Stimulated activated CD8-positive, alpha-beta memory T cell treated with anti-CD3 and anti-CD28 coated beads, Interleukin-12 subunit alpha, Interleukin-12 subunit beta, amount 100 ng/mL, for 24 hours (primary cell): ENCODE measurements at regions not wholly inside any gene's neighbourhood (a gene's known extent, or its start where the extent isn't known, plus 50 kb on each side); places are given as distances from the start of the nearest gene placed in this dataset.

Experiments used
- DNase-seq: peaks from one replicate; pipeline ENCODE4 v3.0.0-alpha.2; 2020; ENCODE audit errors: extremely low read depth

- DNase-seq = no peak
These were observed 565.1 kb downstream of the NPHP4 start for GRCh38 chr1:5427026-5427613.

DNA sequence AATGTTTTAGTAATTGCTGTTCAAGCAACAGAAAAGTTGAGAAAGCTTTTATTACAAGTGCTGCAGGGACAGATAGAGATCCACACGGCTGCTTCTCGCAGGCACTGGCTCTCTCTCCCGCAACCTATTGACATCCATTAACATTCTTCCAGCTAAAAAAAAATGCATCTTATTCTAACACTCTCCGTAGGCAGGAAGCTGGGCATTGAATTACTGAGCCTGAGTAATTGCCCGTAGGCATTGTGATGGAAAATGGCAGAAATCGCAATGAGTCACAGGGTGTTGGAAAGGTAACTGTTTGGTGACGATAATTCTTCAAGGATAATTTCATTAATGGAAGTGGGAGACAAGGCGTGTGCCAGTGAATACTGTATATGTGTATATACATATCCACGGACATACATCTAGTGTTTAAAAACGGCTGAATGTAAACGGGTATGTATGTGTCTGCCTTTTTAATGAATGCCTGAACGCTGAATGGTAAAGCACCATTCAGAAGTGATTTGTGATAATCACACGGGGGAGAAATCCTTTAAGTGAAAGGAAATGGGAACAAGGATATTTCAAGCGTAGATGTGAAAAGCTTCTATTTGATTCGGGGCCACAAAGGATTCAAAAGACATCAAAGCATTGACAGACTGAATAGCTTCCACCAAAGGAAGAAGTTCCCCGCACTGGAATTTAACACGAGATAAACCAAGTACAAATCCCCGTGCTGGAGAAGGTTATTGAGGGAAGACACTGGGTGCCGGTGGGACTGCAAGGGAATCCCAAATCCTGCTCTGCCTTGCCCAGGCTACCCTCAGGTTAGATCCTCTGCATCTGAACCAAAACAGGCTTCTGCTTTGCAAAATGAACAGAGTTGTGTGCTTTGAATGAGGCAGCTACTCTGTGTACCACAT is 567.2 kb downstream of the NPHP4 start:
- no peak for DNase-seq

DNA sequence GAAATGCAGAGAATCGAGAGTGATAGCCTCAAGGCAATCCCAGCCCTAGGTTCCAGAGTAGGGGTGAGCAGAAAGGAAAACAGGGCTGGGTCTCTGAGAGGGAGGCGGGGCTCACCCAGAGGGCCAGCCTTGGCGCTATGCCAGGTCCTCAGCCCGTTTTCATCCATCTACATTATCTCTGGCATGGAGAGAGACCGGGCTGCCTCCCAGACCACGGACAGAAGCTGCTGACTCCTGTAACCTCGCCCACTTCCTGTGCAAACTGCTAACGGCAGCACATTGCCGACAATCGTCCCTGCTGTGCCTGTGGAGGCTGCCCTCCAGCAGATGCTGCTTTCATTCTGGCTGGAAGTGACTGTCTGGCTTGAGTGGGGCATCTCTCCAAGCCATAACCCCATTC is 569.1 kb downstream of the NPHP4 start:
- no peak for DNase-seq

DNA sequence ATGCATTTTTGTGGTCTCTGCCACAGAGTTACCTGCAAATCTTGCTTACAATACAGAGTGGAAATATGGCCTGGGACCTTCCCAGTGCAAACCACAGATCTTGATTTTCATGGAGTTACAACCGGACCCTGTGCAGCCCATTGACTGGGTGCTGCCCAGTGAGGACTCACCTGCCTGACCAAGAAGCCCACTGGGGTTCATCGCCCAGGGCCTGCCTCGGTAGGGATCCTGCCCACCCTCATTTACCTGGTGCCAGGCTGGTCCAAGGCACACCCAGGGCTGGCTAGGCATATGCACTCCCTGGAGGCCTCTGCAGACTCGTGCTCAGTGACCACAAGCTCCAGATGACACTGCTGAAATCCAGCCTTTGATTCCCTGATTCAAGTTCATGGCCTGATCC is 572.7 kb downstream of the NPHP4 start:
- no peak for DNase-seq

DNA sequence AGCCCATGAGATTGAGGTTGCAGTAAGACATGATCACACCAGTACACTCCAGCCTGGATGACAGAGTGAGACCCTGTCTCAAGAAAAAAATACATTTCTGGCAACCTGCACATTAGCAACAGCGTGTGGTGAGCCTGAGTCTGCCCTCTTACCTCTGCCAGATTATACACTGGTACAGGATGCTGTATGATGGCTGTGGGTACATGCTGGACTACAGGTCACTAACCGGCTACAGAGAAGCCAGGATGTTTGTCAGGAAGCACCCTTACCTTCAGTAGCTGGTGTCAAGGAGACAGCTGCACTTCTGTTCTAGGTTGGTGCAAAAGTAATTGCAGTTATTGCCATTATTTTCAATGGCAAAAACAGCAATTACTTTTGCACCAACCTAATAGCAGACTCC is 575.7 kb downstream of the NPHP4 start:
- DNase-seq = no peak

DNA sequence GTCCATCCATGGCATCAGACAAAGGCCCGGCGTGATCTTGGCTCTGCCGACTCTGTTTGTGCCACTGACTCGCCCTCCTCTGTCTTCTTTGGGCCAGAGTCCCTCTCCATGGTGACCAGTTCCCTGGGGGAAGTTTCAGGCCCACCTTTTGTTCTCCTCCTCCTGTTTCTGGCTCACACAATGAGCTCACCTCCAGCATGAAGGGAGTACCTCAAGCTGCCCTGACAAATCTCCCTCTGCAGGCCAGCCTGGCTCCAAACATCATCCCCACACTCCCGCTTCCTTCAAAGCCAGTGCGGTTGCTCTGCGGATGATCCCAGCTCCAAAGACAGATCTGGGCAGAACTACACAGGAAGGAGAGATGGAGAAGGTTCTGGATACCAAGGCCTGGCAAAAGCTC is 576.6 kb downstream of the NPHP4 start:
- no peak for DNase-seq

- DNase-seq = no peak
These were observed 581.6 kb downstream of the NPHP4 start for GRCh38 chr1:5410652-5411051.

GRCh38 chr1:5408401-5408800 is 583.8 kb downstream of the NPHP4 start:
- no peak for DNase-seq

DNA sequence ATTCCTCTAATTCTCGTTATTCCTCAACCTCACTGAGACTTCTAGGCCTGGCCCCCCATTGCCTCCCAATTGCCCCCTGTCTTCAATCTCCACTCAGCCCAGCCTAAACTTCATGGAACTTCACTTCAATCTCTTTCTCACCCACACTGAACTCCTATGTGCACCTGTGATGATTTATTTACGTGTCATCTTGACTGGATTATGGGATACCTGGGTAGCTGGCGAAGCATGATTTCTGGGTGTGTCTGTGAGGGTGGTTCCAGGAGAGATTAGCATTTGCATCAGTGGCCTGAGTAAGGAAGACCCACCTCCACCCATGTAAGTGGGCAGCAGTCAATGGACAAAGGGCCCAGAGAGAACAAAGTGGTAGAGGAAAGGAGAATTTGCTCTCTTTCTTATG is 587.0 kb downstream of the NPHP4 start:
- DNase-seq = no peak

DNA sequence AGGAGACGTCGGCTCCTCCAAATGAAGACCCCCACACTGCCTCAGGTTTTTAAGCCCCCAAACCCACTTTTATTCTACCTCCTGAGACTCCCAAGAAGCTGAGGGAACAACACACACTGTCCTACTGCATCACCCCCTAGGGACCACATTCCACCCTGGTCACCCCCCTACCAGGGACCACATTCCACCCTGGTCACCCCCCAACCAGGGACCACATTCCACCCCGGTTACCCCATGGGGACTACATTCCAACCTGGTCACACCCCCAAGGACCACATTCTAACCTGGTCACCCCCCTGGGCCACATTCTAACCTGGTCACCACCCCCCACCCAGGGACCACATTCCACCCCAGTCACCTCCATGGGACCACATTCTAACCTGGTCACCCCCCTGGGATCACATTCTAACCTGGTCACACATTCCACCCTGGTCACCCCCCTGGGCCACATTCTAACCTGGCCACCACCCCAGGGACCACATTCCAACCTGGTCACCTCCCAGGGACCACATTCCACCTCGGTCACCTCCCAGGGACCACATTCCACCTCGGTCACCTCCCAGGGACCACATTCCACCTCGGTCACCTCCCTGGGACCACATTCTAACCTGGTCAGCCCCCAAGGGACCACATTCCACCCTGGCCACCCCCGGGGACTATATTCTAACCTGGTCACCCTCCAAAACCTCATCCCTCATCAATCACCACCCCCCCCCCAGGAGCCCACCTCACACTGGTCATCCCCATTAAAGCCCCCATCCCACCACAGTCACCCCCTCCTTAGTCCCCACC is 587.6 kb downstream of the NPHP4 start:
- DNase-seq = no peak

GRCh38 chr1:5403935-5404334 is 588.3 kb downstream of the NPHP4 start:
- DNase-seq = no peak

GRCh38 chr1:5402618-5403017 is 589.6 kb downstream of the NPHP4 start:
- DNase-seq = no peak

DNA sequence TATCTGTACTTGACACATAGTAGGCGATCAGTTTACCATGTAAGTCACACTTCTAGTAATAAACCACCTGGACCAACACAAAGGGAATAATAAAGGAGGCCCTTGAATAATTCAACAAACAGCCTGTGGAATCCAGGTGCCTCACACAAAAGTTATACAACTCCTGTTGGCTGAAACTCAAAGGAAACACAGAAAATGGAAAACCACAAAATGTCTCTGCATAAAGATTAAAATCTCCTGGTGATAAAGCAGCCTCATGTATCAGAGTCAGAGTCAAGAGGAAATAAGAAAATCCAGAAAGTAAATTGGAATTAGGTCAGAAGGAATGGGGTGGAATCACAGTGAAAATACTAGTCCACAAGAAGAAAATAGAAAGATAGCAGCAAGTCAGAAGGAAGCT is 592.5 kb downstream of the NPHP4 start:
- DNase-seq = no peak

DNA sequence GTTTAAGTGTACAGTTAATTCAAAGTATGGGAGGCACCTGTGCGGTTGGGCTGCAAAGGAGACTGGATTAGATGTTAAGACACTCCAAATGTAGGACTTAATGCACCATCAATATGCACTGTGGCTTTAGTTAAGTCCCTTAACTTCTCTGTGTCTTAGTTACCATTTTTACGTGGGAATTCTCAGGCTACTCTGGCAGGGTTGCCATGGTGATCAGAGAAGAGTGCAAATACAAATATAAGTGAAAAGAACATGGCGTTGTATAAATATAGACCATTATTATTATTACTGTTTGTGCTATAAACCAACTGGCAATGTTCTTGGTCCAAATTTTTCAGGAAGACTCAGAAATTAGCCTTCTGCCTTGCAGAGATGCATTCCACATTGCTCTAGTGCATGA is 595.6 kb downstream of the NPHP4 start:
- DNase-seq = no peak

- DNase-seq = no peak
These were observed 598.1 kb downstream of the NPHP4 start for GRCh38 chr1:5394111-5394510.

- DNase-seq = no peak
These were observed 598.6 kb downstream of the NPHP4 start for GRCh38 chr1:5393603-5394002.

DNA sequence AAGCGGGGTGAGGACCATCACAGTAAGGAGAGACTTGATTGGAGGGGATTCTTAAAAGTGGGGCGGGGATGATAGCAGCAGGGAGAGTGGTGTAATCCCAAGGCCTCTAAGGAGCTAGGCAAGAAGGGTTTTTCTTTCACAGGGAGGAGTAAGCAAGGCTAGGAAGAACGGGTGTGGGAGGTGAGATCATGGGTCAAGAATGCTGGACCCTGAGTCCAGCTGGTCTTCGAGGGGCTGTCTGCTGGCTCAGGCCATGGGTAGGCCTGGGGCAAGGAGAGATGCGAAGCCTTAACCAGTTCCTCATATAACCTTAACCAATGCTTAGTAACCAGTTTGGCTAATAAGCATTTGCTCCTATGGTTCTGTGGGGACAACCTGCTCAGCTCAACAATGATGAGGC is 599.1 kb downstream of the NPHP4 start:
- no peak for DNase-seq

DNA sequence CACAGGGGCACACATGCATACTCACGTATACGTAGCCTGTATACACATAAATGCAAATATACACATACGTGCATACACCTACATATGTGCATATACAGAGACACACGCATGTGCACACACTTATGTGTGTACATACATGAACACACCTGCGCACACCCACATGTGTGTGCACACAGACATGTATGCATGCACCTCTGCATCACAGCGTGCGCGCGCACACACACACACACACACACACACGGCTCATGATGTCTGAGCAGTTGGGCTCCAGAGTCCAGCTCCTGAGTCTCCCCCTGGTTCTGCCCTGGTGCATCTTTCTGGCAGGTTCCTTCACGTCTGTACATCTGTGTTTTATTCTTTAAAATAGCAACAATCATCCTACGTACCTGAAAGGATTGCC is 600.5 kb downstream of the NPHP4 start:
- no peak for DNase-seq

GRCh38 chr1:5390504-5390903 is 601.7 kb downstream of the NPHP4 start:
- DNase-seq = no peak

- DNase-seq = no peak
These were observed 602.9 kb downstream of the NPHP4 start for GRCh38 chr1:5389101-5389885.

GRCh38 chr1:5388622-5389021 is 603.6 kb downstream of the NPHP4 start:
- DNase-seq = no peak

DNA sequence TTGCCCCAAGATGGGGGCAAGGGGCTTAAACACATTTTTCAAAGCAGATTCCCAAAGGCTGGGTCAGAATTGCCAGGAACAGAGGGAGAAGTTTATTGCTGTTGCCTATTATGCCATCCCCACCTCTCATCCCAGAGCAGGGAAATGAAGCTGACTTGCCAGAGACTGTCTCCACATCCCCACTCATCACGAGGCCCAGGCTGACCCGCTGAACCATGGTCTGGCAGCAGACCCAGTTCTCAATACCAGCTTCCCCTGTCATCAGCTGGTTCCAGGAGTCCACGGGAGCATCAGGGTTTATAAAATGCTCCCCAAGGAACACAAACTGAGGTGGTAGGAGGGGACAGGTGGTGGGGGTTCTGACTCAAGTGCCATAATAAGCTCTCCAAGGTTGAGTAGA is 605.9 kb downstream of the NPHP4 start:
- no peak for DNase-seq
